Mesenchymal stem cell (in vitro differentiated cells and primary cell): ENCODE measurements at regions not wholly inside any gene's neighbourhood (a gene's known extent, or its start where the extent isn't known, plus 50 kb on each side); places are given as distances from the start of the nearest gene placed in this dataset.
A peak's percentile ranks its signal among the peaks of the same experiment; 100 is the strongest.

Experiments
- DNase-seq: peaks from one replicate; pipeline ENCODE4 v3.0.0-alpha.2; 2013
- H2AFZ ChIP-seq: one replicate; pipeline ENCODE4 v1.6.1; 2013; ENCODE audit warnings: low read depth, mild to moderate bottlenecking, control low read depth, inconsistent platforms, low read length, moderate library complexity
- H2AK5ac ChIP-seq: 2 replicates; pipeline ENCODE4 v1.6.1; 2013; ENCODE audit warnings: low read length, moderate library complexity, mild to moderate bottlenecking, inconsistent platforms; ENCODE audit not compliant: severe bottlenecking
- H2BK120ac ChIP-seq: one replicate; pipeline ENCODE4 v1.6.1; 2013; ENCODE audit warnings: low read depth, mild to moderate bottlenecking, inconsistent platforms, low read length, moderate library complexity
- H2BK12ac ChIP-seq, 2 experiments: one replicate each; pipeline ENCODE4 v1.6.1; 2013; ENCODE audit warnings: inconsistent platforms in 2 of 2, low read length in 2 of 2, mild to moderate bottlenecking in 2 of 2, moderate library complexity in 2 of 2, control low read depth in 1 of 2
- H2BK15ac ChIP-seq: one replicate; pipeline ENCODE4 v1.6.1; 2013; ENCODE audit warnings: mild to moderate bottlenecking, low read depth, inconsistent platforms; ENCODE audit not compliant: poor library complexity, severe bottlenecking
- H2BK5ac ChIP-seq: 2 replicates; pipeline ENCODE4 v1.6.1; 2013; ENCODE audit warnings: low read depth, mild to moderate bottlenecking, low read length, control low read depth, inconsistent platforms; ENCODE audit not compliant: poor library complexity, severe bottlenecking
- H3K14ac ChIP-seq, 2 experiments: one replicate each; pipeline ENCODE4 v1.6.1; 2013; ENCODE audit warnings: inconsistent platforms in 2 of 2, low read length in 2 of 2, control low read depth in 1 of 2, mild to moderate bottlenecking in 1 of 2, moderate library complexity in 1 of 2
- H3K18ac ChIP-seq, 2 experiments: one replicate each; pipeline ENCODE4 v1.6.1; 2013; ENCODE audit warnings: inconsistent platforms in 2 of 2, low read length in 2 of 2, control low read depth in 1 of 2, low read depth in 1 of 2, mild to moderate bottlenecking in 1 of 2
- H3K23ac ChIP-seq, 2 experiments: one replicate each; pipeline ENCODE4 v1.6.1; 2013; ENCODE audit warnings: inconsistent platforms in 2 of 2, low read length in 2 of 2, mild to moderate bottlenecking in 2 of 2, moderate library complexity in 2 of 2, control low read depth in 1 of 2
- H3K27ac ChIP-seq: 2 replicates; pipeline ENCODE4 v1.5.1; 2013; ENCODE audit warnings: mild to moderate bottlenecking, moderate library complexity, low read length, control low read depth, inconsistent platforms; ENCODE audit not compliant: poor library complexity, severe bottlenecking
- H3K27me3 ChIP-seq, 2 experiments: 2 replicates each; pipeline versions ENCODE4 v1.6.1 to v1.7.0; 2013; ENCODE audit warnings: low read length in 2 of 2, mild to moderate bottlenecking in 2 of 2, moderate library complexity in 2 of 2, control low read depth in 1 of 2, inconsistent platforms in 1 of 2; ENCODE audit not compliant: control insufficient read depth in 1 of 2, insufficient read depth in 1 of 2
- H3K36me3 ChIP-seq, 2 experiments: 2 replicates each; pipeline versions ENCODE4 v1.6.1 to v1.7.0; 2013; ENCODE audit warnings: low read length in 2 of 2, control low read depth in 1 of 2, inconsistent platforms in 1 of 2, low read depth in 1 of 2, mild to moderate bottlenecking in 1 of 2; ENCODE audit not compliant: insufficient read depth in 2 of 2, control insufficient read depth in 1 of 2
- H3K4ac ChIP-seq, 2 experiments: one replicate each; pipeline ENCODE4 v1.6.1; 2013; ENCODE audit warnings: inconsistent platforms in 2 of 2, low read length in 2 of 2, mild to moderate bottlenecking in 2 of 2, moderate library complexity in 2 of 2, control low read depth in 1 of 2, low read depth in 1 of 2
- H3K4me1 ChIP-seq: 2 replicates; pipeline ENCODE4 v1.6.1; 2013; ENCODE audit warnings: low read depth, low read length, control low read depth; ENCODE audit not compliant: control insufficient read depth, insufficient read depth
- H3K4me2 ChIP-seq: 2 replicates; pipeline ENCODE4 v1.6.1; 2013; ENCODE audit warnings: low read length, mild to moderate bottlenecking, inconsistent platforms; ENCODE audit not compliant: poor library complexity, severe bottlenecking
- H3K4me3 ChIP-seq, 2 experiments: 2 replicates each; pipeline versions ENCODE4 v1.5.1 to v1.7.0; 2013; ENCODE audit warnings: low read length in 2 of 2, mild to moderate bottlenecking in 2 of 2, control low read depth in 1 of 2, low read depth in 1 of 2; ENCODE audit not compliant: insufficient read depth in 1 of 2
- H3K79me1 ChIP-seq: replicated peaks from 2 replicates; pipeline ENCODE4 v1.6.1; 2013; ENCODE audit warnings: mild to moderate bottlenecking, control low read depth, low read length, inconsistent platforms; ENCODE audit not compliant: poor library complexity, severe bottlenecking
- H3K9ac ChIP-seq: 2 replicates; pipeline ENCODE4 v1.7.0; 2013; ENCODE audit warnings: mild to moderate bottlenecking, low read length, moderate library complexity
- H3K9me3 ChIP-seq: 2 replicates; pipeline ENCODE4 v1.7.0; 2013; ENCODE audit warnings: mild to moderate bottlenecking, low read length; ENCODE audit not compliant: control insufficient read depth
- H4K8ac ChIP-seq: one replicate; pipeline ENCODE4 v1.6.1; 2013; ENCODE audit warnings: inconsistent platforms, mild to moderate bottlenecking, low read length, moderate library complexity
- H4K91ac ChIP-seq: one replicate; pipeline ENCODE4 v1.6.1; 2013; ENCODE audit warnings: mild to moderate bottlenecking, low read length, inconsistent platforms
- WGBS: methylation state at CpG from one replicate; pipeline ENCODE4 v1.1.7; 2013; ENCODE audit warnings: mixed read lengths; 5-methylcytosine and 5-hydroxymethylcytosine counted together

DNA sequence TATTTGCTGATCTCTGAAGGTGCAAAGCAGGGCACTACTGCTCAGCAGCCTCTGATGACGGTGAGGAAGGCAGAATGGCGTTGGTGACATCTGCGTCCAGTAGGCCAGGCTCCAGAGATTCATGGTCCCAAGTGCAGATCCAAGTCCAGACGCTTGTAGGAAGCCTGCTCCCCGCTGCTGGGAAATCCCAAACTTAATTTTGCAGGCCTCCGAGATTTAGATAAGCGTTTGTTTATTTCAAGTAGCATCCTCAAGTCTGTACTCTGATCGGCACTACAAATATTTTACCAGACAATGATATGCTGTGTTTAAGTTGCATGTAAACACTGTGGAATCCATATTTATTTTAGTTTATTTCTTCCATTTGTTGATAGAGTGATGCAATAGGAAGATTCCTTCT is 244.9 kb upstream of the KLF6 start:
- no peak overlapping the region for H3K23ac ChIP-seq
- H4K91ac ChIP-seq = peak overlapping the region; percentile 43
- DNase-seq = peak; percentile 45
- peak overlapping the region; percentile 35 for H4K8ac ChIP-seq
- H2BK120ac ChIP-seq = no peak overlapping the region
- H3K4me3 ChIP-seq = no peak overlapping the region
- H3K4ac ChIP-seq = peak overlapping the region in 1 of 2 experiments; percentile 49
- H3K9me3 ChIP-seq = no peaks in the 10 kb centered on the region
- no peak overlapping the region for H2BK15ac ChIP-seq
- H3K27ac ChIP-seq = no peak overlapping the region
- H3K18ac ChIP-seq = peak overlapping the region; percentile 52 to 89
- H2BK5ac ChIP-seq = no peak overlapping the region
- H2AFZ ChIP-seq = no peak overlapping the region
- H3K4me1 ChIP-seq = peaks cover 1% of the 10 kb centered on the region
- peak overlapping the region; percentile 27 to 59 for H2BK12ac ChIP-seq
- H2AK5ac ChIP-seq = no peak overlapping the region
- WGBS = 61% methylated on average over 7 of the region's 8 CpGs
- no peak overlapping the region for H3K14ac ChIP-seq
- H3K27me3 ChIP-seq = no peaks in the 10 kb centered on the region
- H3K36me3 ChIP-seq = no peaks in the 10 kb centered on the region
- no peak overlapping the region for H3K9ac ChIP-seq
- no peak overlapping the region for H3K4me2 ChIP-seq
- H3K79me1 ChIP-seq = no peaks in the 10 kb centered on the region

GRCh38 chr10:4028854-4029583 is 244.0 kb upstream of the KLF6 start:
- H2BK12ac ChIP-seq = peak overlapping the region; percentile 27 to 59
- H3K79me1 ChIP-seq = no peaks in the 10 kb centered on the region
- H2BK120ac ChIP-seq = no peak overlapping the region
- no peak overlapping the region for H3K4me2 ChIP-seq
- no peak overlapping the region for H3K14ac ChIP-seq
- H2AK5ac ChIP-seq = no peak overlapping the region
- no peak overlapping the region for H3K27ac ChIP-seq
- H3K4me1 ChIP-seq = peaks cover 6% of the 10 kb centered on the region
- peak overlapping the region in 1 of 2 experiments; percentile 49 for H3K4ac ChIP-seq
- no peak overlapping the region for H4K91ac ChIP-seq
- H4K8ac ChIP-seq = no peak overlapping the region
- H3K18ac ChIP-seq = peak overlapping the region; percentile 86 to 89
- H2AFZ ChIP-seq = no peak overlapping the region
- no peaks in the 10 kb centered on the region for H3K36me3 ChIP-seq
- no peak overlapping the region for H3K9ac ChIP-seq
- no peak overlapping the region for H3K4me3 ChIP-seq
- no peaks in the 10 kb centered on the region for H3K27me3 ChIP-seq
- H3K23ac ChIP-seq = no peak overlapping the region
- no peak for DNase-seq
- no peak overlapping the region for H2BK15ac ChIP-seq
- H2BK5ac ChIP-seq = no peak overlapping the region
- WGBS = 98% methylated on average over 5 of the region's 6 CpGs
- no peaks in the 10 kb centered on the region for H3K9me3 ChIP-seq

GRCh38 chr10:4028027-4028471 is 243.0 kb upstream of the KLF6 start:
- Histone ChIP-seq H3K4me2 (no peak overlapping the region), H3K4me3 (no peak overlapping the region), H3K4ac (no peak overlapping the region), H2BK5ac (no peak overlapping the region), H3K4me1 (peaks cover 6% of the 10 kb centered on the region), H2BK12ac (peak overlapping the region; percentile 15 to 82), H3K36me3 (no peaks in the 10 kb centered on the region), H3K27me3 (no peaks in the 10 kb centered on the region), H2AK5ac (no peak overlapping the region), H3K18ac (peak overlapping the region; percentile 10 to 22), H4K91ac (no peak overlapping the region), H3K9me3 (no peaks in the 10 kb centered on the region), H2BK15ac (no peak overlapping the region), H4K8ac (no peak overlapping the region), H3K14ac (peak overlapping the region in 1 of 2 experiments; percentile 53), H2AFZ (no peak overlapping the region), H3K27ac (no peak overlapping the region), H3K23ac (no peak overlapping the region), H3K79me1 (no peaks in the 10 kb centered on the region), H3K9ac (no peak overlapping the region), H2BK120ac (no peak overlapping the region)
- 39% methylated on average over 4 of the region's 5 CpGs for WGBS
- DNase-seq = peak; percentile 88

DNA sequence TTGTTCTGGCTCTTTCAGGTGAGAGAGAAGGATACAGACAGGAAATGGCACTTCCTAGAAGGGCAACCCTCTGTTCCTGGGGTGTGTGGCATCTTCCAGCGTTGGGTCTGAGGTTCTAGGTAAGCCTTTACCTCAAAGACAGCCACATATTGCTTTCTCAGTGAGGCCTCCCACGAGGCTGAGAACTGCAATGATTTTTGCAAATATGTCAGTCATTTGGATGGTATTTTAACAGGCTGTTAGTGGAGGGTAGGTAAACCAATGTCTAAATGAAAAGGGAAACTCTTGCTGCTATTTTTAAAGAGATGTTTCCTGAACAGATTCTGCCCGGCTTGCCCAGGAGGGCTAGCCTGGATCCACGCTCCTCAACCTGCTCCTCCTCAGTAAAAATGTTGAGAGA is 240.3 kb upstream of the KLF6 start:
- H2BK5ac ChIP-seq = peak overlapping the region; percentile 46
- no peak overlapping the region for H3K4me2 ChIP-seq
- H3K27ac ChIP-seq = no peak overlapping the region
- H2BK120ac ChIP-seq = no peak overlapping the region
- DNase-seq = no peak
- 77% methylated on average over 3 of the region's 4 CpGs for WGBS
- H3K27me3 ChIP-seq = no peaks in the 10 kb centered on the region
- H3K23ac ChIP-seq = no peak overlapping the region
- H3K9me3 ChIP-seq = no peaks in the 10 kb centered on the region
- H3K4me3 ChIP-seq = no peak overlapping the region
- peak overlapping the region; percentile 27 to 88 for H2BK12ac ChIP-seq
- H2AK5ac ChIP-seq = no peak overlapping the region
- H3K36me3 ChIP-seq = no peaks in the 10 kb centered on the region
- no peak overlapping the region for H3K18ac ChIP-seq
- no peak overlapping the region for H2AFZ ChIP-seq
- H2BK15ac ChIP-seq = no peak overlapping the region
- no peak overlapping the region for H3K9ac ChIP-seq
- H3K4ac ChIP-seq = no peak overlapping the region
- no peaks in the 10 kb centered on the region for H3K79me1 ChIP-seq
- H4K91ac ChIP-seq = peak overlapping the region; percentile 41
- peaks cover 6% of the 10 kb centered on the region for H3K4me1 ChIP-seq
- H4K8ac ChIP-seq = peak overlapping the region; percentile 24
- no peak overlapping the region for H3K14ac ChIP-seq
